BLaER1 treated with 17β-estradiol and CSF1 and Interleukin-3, amounts not matched to agents 10 nM and 100 nM (cell line): ENCODE measurements at regions not wholly inside any gene's neighbourhood (a gene's known extent, or its start where the extent isn't known, plus 50 kb on each side); places are given as distances from the start of the nearest gene placed in this dataset.
"Not testable (repeated sequence)": the region's sequence is repeated elsewhere in the genome, so short reads cannot be mapped to it uniquely, and the experiment has no call there.

ENCODE experiments used
- H3K27ac ChIP-seq, 11 experiments: shearing (Covaris generic); formaldehyde crosslinking; 2 replicates each; pipeline ENCODE4 v1.8.1; 2022
- H3K27me3 ChIP-seq, 11 experiments: shearing (Covaris generic); formaldehyde crosslinking; 2 replicates each; pipeline ENCODE4 v1.8.1; 2022
- H3K36me3 ChIP-seq, 11 experiments: shearing (Covaris generic); formaldehyde crosslinking; 2 replicates each; pipeline ENCODE4 v1.8.1; 2022
- H3K4me1 ChIP-seq, 10 experiments: shearing (Covaris generic); formaldehyde crosslinking; 2 replicates each; pipeline ENCODE4 v1.8.1; 2022
- H3K4me2 ChIP-seq, 11 experiments: shearing (Covaris generic); formaldehyde crosslinking; 2 replicates each; pipeline ENCODE4 v1.8.1; 2022
- H3K4me3 ChIP-seq, 10 experiments: shearing (Covaris generic); formaldehyde crosslinking; 2 replicates each; pipeline ENCODE4 v1.8.1; 2022
- H3K9ac ChIP-seq, 11 experiments: shearing (Covaris generic); formaldehyde crosslinking; 2 replicates each; pipeline ENCODE4 v1.8.1; 2022
- H3K9me3 ChIP-seq, 11 experiments: shearing (Covaris generic); formaldehyde crosslinking; replicated peaks in 1 of 11; 2 replicates each; pipeline ENCODE4 v1.8.1; 2022
- H4K20me1 ChIP-seq, 11 experiments: shearing (Covaris generic); formaldehyde crosslinking; 2 replicates each; pipeline ENCODE4 v1.8.1; 2022
- Cebpa-rat ChIP-seq, 11 experiments: shearing (Covaris generic); IDR thresholded peaks; 2 replicates each; pipeline ENCODE4 v1.8.1; 2022

DNA sequence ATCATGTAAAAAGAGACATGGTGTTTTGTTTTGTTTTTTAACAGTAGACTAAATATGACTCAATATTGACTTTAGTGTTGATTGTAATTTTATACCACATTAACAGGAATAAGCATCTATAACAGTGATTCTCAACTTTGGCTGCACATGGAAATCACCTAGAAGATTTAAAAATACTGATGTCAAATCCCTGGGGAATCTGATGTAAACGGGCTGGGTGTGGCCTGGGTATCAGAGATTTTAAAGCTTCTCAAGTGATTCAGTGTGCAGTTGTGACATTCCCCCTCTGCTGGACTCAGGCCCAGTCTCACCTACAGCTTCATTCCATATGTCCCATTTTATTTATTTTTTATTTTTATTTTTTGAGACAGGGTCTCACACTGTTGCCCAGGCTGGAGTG, 82.8 kb upstream of the ATP8B1 start:
- H4K20me1 ChIP-seq, result no peaks in the 10 kb centered on the region
- H3K4me1 ChIP-seq, result no peaks in the 10 kb centered on the region
- H3K4me3 ChIP-seq, result no peak overlapping the region
- peaks cover 26 to 35% (median 33%) of the 10 kb centered on the region in 11 experiments for H3K9me3 ChIP-seq
- no peak for TF ChIP-seq Cebpa-rat (IDR thresholded peaks at IDR 0.05)
- no peak overlapping the region for H3K9ac ChIP-seq
- no peak overlapping the region for H3K4me2 ChIP-seq
- H3K27ac ChIP-seq, result no peak overlapping the region
- H3K27me3 ChIP-seq, result no peaks in the 10 kb centered on the region; a peak in 1 of 22 replicates
- peaks cover 0 to 7% (median 0%) of the 10 kb centered on the region in 11 experiments; a peak in 2 of 22 replicates for H3K36me3 ChIP-seq

DNA sequence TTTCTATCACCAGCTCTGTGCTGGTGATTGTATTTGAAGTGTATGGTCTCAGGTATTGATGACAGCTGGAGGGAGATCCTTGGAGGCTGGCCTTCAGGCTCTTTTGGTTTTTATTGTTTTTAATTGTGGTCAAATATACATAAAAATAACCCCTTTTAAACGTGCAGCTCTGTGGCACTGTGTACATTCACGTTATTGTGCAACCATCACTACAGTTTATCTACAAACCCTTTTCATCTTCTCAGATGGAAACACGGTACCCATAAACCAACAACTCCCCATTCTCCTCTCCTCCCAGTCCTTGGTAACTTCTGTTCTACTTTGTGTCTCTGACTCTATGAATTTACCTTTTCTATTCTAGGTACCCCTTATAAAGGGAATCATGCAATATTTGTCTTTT, 79.3 kb upstream of the ATP8B1 start:
- TF ChIP-seq Cebpa-rat (IDR thresholded peaks at IDR 0.05), result no peak
- no peak overlapping the region for H3K9ac ChIP-seq
- H3K36me3 ChIP-seq, result no peaks in the 10 kb centered on the region; a peak in 1 of 22 replicates
- H4K20me1 ChIP-seq, result no peaks in the 10 kb centered on the region
- H3K9me3 ChIP-seq, result peaks cover 17 to 28% (median 22%) of the 10 kb centered on the region in 11 experiments
- no peak overlapping the region for H3K27ac ChIP-seq
- no peak overlapping the region for H3K4me2 ChIP-seq
- H3K4me3 ChIP-seq, result no peak overlapping the region
- H3K4me1 ChIP-seq, result no peaks in the 10 kb centered on the region
- no peaks in the 10 kb centered on the region for H3K27me3 ChIP-seq

DNA sequence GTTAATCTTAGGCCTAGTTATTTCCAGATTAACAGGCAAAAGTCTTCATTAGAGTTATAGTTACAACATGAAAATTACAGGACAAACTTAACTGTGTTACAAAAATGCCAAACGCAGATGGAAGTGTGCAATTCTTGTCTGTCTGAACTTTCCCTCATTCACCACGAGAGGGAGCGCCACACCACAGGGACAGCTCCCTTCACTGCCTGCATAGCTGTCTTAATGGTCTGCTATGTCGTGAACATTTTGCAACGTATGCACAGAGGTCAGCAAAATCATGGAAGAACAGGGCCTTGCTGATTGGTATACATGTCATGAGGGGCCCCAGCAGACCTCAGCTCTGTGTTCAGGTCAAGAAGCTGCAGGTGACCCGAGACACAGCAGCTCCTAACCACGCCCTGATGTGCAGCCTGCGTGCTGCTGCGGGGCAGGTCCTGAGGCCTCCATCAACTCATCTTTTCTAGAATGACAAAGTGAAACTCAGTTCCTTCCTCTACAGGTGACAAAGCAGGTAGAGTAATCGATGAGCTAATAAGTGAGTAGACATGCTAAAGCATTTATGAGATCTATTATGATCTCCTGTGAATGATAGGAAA, 78.8 kb upstream of the ATP8B1 start:
- no peak overlapping the region for H3K4me2 ChIP-seq
- no peak overlapping the region for H3K9ac ChIP-seq
- no peaks in the 10 kb centered on the region for H3K4me1 ChIP-seq
- no peaks in the 10 kb centered on the region for H3K27me3 ChIP-seq
- no peak for TF ChIP-seq Cebpa-rat (IDR thresholded peaks at IDR 0.05)
- H3K27ac ChIP-seq, result no peak overlapping the region
- no peak overlapping the region for H3K4me3 ChIP-seq
- H4K20me1 ChIP-seq, result no peaks in the 10 kb centered on the region
- peaks cover 17 to 28% (median 22%) of the 10 kb centered on the region in 11 experiments for H3K9me3 ChIP-seq
- no peaks in the 10 kb centered on the region; a peak in 1 of 22 replicates for H3K36me3 ChIP-seq

DNA sequence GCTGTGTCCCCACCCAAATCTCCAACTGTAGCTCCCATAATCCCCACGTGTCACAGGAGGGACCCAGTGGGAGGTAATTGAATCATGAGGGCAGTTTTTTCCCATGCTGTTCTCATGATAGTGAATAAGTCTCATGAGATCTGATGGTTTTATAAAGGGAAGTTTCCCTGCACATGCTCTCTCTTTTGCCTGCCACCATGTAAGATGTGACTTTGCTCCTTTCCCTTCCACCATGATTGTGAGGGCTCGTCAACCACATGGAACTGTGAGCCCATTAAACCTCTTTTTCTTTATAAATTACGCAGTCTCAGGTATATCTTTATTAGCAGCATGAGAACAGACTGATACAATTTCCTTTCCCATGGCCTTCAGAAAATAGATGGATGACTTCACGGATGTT, 76.8 kb upstream of the ATP8B1 start:
- H3K9ac ChIP-seq, H4K20me1 ChIP-seq, H3K4me1 ChIP-seq, H3K4me3 ChIP-seq, H3K4me2 ChIP-seq, H3K27me3 ChIP-seq, H3K36me3 ChIP-seq, H3K27ac ChIP-seq: not testable (repeated sequence)
- peaks cover 17 to 32% (median 23%) of the 10 kb centered on the region in 11 experiments for H3K9me3 ChIP-seq

DNA sequence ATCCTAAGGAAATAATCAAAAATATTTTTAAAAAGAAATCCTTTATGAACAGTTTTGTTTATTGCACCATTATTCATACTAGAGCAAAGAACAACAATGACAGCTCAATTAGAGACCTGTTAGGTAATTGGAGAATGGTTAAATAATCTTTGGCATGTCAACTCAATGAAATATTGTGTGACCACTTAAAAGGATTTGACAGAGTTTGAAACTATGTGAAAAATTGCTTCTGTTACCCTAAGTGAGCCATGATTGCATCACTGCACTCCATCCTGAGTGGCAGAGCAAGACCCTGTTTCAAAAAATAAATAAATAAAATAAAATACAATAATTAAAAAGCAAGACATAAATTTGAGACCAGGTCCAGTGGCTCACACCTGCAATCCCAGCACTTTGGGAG, 66.1 kb upstream of the ATP8B1 start:
- H3K27ac ChIP-seq, result no peak overlapping the region
- no peak for TF ChIP-seq Cebpa-rat (IDR thresholded peaks at IDR 0.05)
- H4K20me1 ChIP-seq, result no peaks in the 10 kb centered on the region
- H3K4me1 ChIP-seq, result no peaks in the 10 kb centered on the region
- H3K4me2 ChIP-seq, result no peak overlapping the region
- no peak overlapping the region for H3K4me3 ChIP-seq
- no peaks in the 10 kb centered on the region for H3K27me3 ChIP-seq
- peaks cover 22 to 34% (median 31%) of the 10 kb centered on the region in 11 experiments for H3K9me3 ChIP-seq
- H3K9ac ChIP-seq, result no peak overlapping the region
- no peaks in the 10 kb centered on the region for H3K36me3 ChIP-seq

DNA sequence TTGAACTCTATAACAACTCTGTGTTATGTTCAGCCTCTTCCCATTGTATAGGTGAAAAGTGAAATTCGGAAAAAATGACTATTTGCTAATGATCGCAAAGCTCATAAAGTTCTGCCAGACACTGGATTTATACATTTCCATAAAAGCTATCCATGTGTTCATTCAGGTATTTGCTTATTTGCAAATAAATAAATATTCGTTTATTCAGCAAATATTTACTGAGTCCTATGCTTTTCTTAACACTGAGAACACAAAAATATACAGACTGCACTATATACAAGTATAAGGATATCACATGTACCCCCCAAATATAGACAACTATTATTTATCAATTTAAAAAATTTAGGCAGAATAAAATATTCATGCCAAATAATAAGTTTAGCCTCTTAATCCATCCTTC, 63.2 kb upstream of the ATP8B1 start:
- no peaks in the 10 kb centered on the region for H3K27me3 ChIP-seq
- no peaks in the 10 kb centered on the region for H4K20me1 ChIP-seq
- TF ChIP-seq Cebpa-rat (IDR thresholded peaks at IDR 0.05), result no peak
- no peak overlapping the region for H3K9ac ChIP-seq
- no peak overlapping the region for H3K4me2 ChIP-seq
- H3K4me1 ChIP-seq, result no peaks in the 10 kb centered on the region
- peaks cover 4 to 8% (median 5%) of the 10 kb centered on the region in 11 experiments for H3K9me3 ChIP-seq
- no peak overlapping the region for H3K4me3 ChIP-seq
- no peaks in the 10 kb centered on the region for H3K36me3 ChIP-seq
- H3K27ac ChIP-seq, result no peak overlapping the region

DNA sequence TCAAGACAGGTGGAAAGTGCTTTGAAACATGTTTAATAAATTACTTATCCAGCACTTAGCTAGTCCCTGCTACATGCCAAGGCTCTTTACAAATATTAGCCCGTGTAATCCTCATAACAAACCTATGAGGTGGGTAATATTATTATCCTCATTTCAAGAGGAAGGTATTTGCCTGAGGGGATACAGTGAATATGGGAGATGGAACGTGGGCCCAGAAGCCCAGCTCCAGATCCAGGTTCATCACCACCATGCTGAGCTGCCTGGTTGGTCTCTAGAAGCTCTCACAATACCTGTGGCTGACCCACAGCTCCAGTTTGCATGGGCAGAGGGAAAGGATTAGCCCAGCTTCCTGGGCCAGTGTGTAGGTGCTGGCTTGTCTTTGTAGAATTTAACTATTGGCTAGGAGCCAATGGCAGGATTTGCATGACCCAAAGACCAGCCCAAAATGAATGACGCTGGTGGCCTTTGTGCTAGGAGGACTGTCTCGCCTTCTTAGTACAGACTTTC, 61.6 kb upstream of the ATP8B1 start:
- H3K27ac ChIP-seq, result no peak overlapping the region
- 0 out of 22 replicates have a peak, but pooled peaks cover 0 to 3% (median 0%) of the 10 kb centered on the region in 11 experiments for H3K9me3 ChIP-seq
- TF ChIP-seq Cebpa-rat (IDR thresholded peaks at IDR 0.05), result no peak
- no peaks in the 10 kb centered on the region for H3K27me3 ChIP-seq
- H3K4me1 ChIP-seq, result no peaks in the 10 kb centered on the region
- H3K4me2 ChIP-seq, result no peak overlapping the region
- H4K20me1 ChIP-seq, result no peaks in the 10 kb centered on the region
- no peaks in the 10 kb centered on the region for H3K36me3 ChIP-seq
- no peak overlapping the region for H3K4me3 ChIP-seq
- H3K9ac ChIP-seq, result no peak overlapping the region

DNA sequence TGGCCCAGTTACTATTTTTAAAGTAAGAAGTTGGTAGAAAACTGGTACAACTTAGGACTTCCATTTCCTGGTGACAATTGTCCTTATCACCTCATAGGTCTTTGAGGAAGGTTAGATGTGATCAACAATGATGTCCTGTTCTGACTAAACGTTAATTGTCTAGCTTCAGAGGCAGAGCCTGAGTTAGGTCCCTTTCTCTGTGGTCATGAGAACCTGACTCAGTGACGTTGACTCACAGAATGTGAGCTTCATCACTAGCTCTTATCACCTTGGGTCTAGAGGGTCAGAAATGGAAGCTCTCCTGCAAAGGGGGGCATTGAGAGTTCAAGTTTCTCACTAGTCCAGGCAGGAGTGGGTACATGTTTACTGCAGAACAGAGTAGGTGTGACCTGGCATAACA, 60.6 kb upstream of the ATP8B1 start:
- Histone ChIP-seq H3K4me2 (no peak overlapping the region), H3K27me3 (no peaks in the 10 kb centered on the region), H3K9ac (no peak overlapping the region), H3K4me1 (peaks cover 0 to 1% (median 0%) of the 10 kb centered on the region in 10 experiments; a peak in 2 of 20 replicates), H3K4me3 (no peak overlapping the region), H3K36me3 (no peaks in the 10 kb centered on the region), H3K27ac (no peak overlapping the region), H3K9me3 (peaks cover 0 to 8% (median 0%) of the 10 kb centered on the region in 11 experiments; a peak in 3 of 22 replicates), H4K20me1 (no peaks in the 10 kb centered on the region)
- no peak for TF ChIP-seq Cebpa-rat (IDR thresholded peaks at IDR 0.05)

DNA sequence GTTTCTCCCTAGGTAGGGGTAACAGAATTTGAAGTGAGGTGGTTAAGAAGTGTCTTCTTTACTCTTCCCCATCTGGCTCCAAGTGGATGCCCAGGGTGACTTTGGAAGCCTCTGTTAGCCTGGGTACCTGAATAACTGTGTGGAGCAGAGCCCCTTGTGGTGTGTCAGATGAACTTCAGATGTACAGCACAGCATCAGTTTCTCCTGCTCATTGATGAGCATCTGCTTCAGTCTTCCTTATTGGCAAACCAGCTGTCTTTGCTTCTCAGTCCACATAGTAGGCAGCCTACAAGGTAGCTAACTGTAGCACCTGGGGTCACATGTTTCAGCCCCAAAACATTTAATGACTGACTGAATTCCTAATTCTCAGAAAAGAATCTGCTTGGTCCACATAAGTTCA, 56.2 kb upstream of the ATP8B1 start:
- no peak overlapping the region for H3K4me2 ChIP-seq
- no peak overlapping the region for H3K4me3 ChIP-seq
- no peaks in the 10 kb centered on the region for H3K36me3 ChIP-seq
- peaks cover 0 to 15% (median 6%) of the 10 kb centered on the region in 10 experiments; a peak in 10 of 20 replicates for H3K4me1 ChIP-seq
- no peak for TF ChIP-seq Cebpa-rat (IDR thresholded peaks at IDR 0.05)
- no peaks in the 10 kb centered on the region for H3K27me3 ChIP-seq
- H3K9ac ChIP-seq, result no peak overlapping the region
- no peak overlapping the region for H3K27ac ChIP-seq
- H3K9me3 ChIP-seq, result peaks cover 0 to 13% (median 4%) of the 10 kb centered on the region in 11 experiments; a peak in 5 of 22 replicates
- H4K20me1 ChIP-seq, result no peaks in the 10 kb centered on the region
